SK-N-SH (cell line): ENCODE measurements at regions not wholly inside any gene's neighbourhood (a gene's known extent, or its start where the extent isn't known, plus 50 kb on each side); places are given as distances from the start of the nearest gene placed in this dataset.

Experiments
- CTCF ChIP-seq: fragments of 200-600 bp; sonication (generic); IDR thresholded peaks from 2 replicates; pipeline ENCODE4 v1.6.1; 2017; ENCODE audit warnings: antibody characterized with exemption, mild to moderate bottlenecking, moderate library complexity
- MAX ChIP-seq: IDR thresholded peaks from 2 replicates; pipeline ENCODE4 v1.4.0; 2012; ENCODE audit warnings: low read depth
- RAD21 ChIP-seq: IDR thresholded peaks from 2 replicates; pipeline ENCODE4 v1.6.1; 2012; ENCODE audit warnings: mild to moderate bottlenecking, low read length
- TAF1 ChIP-seq: IDR thresholded peaks from 2 replicates; pipeline ENCODE4 v1.6.1; 2012; ENCODE audit warnings: low read depth, mild to moderate bottlenecking, low read length, moderate library complexity, borderline replicate concordance
- ZBTB33 ChIP-seq: IDR thresholded peaks from 2 replicates; pipeline ENCODE4 v1.4.0; 2012; ENCODE audit warnings: low read depth, borderline replicate concordance
- TF ChIP-seq, protein P1 (sequence below): IDR thresholded peaks from 2 replicates; pipeline ENCODE4 v1.6.1; 2012; ENCODE audit warnings: mild to moderate bottlenecking, low read depth, low read length, moderate library complexity

GRCh38 chr4:65170768-65171514 lies 499.3 kb downstream of the EPHA5 start:
- TF ChIP-seq, protein P1, sequence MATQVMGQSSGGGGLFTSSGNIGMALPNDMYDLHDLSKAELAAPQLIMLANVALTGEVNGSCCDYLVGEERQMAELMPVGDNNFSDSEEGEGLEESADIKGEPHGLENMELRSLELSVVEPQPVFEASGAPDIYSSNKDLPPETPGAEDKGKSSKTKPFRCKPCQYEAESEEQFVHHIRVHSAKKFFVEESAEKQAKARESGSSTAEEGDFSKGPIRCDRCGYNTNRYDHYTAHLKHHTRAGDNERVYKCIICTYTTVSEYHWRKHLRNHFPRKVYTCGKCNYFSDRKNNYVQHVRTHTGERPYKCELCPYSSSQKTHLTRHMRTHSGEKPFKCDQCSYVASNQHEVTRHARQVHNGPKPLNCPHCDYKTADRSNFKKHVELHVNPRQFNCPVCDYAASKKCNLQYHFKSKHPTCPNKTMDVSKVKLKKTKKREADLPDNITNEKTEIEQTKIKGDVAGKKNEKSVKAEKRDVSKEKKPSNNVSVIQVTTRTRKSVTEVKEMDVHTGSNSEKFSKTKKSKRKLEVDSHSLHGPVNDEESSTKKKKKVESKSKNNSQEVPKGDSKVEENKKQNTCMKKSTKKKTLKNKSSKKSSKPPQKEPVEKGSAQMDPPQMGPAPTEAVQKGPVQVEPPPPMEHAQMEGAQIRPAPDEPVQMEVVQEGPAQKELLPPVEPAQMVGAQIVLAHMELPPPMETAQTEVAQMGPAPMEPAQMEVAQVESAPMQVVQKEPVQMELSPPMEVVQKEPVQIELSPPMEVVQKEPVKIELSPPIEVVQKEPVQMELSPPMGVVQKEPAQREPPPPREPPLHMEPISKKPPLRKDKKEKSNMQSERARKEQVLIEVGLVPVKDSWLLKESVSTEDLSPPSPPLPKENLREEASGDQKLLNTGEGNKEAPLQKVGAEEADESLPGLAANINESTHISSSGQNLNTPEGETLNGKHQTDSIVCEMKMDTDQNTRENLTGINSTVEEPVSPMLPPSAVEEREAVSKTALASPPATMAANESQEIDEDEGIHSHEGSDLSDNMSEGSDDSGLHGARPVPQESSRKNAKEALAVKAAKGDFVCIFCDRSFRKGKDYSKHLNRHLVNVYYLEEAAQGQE = no peak
- no peak for TF ChIP-seq CTCF
- no peak for TF ChIP-seq TAF1
- TF ChIP-seq MAX = no peak
- no peak for TF ChIP-seq RAD21
- TF ChIP-seq ZBTB33 = no peak
